NOMO-1 treated with DMSO at 0.1 percent for 48 hours (cell line): ENCODE measurements at regions not wholly inside any gene's neighbourhood (a gene's known extent, or its start where the extent isn't known, plus 50 kb on each side); places are given as distances from the start of the nearest gene placed in this dataset.
"Not testable (repeated sequence)": the region's sequence is repeated elsewhere in the genome, so short reads cannot be mapped to it uniquely, and the experiment has no call there.

Source experiments
- DNase-seq: peaks from one replicate; lab custom pipeline; 2025; ENCODE audit not compliant: unreplicated experiment; lab: John Stamatoyannopoulos, UW

GRCh38 chr13:83731113-83731512 lies 151.2 kb downstream of the SLITRK1 start:
- DNase-seq: no peak

- no peak for DNase-seq
Observed at GRCh38 chr13:83730674-83731073, 151.6 kb downstream of the SLITRK1 start.

DNA sequence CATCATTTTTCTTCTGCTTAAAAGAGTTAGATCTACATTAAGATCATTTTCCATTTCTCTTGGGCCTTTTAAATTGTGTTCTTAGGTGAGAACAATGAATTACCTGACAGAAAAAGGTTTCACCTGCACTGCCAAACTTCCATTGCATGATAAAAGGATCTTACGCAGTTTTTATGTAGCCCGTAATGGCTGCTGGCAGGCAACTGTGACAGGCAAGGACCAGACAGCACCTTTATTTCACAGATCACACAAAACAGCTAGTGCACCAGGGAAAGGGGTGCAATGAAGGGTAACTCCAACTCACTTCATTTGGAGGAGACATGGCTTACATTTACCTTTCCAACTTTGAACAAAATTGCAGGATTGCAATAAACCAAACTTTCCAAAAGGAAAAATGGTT lies 159.8 kb downstream of the SLITRK1 start:
- no peak for DNase-seq

DNA sequence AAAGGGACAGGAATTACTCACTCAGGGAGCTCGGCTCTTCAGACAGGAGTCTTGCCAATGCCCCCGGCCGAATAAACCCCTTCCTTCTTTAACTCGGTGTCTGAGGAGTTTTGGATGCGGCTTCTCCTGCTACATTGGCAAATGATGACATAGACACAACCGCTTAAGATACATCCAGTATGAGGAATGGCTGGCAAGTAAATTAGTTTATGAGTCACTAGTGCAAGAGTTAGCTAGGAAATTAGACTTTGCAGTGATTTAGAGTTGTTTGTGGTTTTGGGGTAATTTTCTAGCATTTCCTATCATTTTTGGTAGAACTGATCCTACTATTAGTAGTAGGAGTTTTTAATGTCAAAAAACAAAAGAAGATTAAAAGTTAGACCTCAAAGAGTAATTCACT lies 166.2 kb downstream of the SLITRK1 start:
- DNase-seq: no peak

DNA sequence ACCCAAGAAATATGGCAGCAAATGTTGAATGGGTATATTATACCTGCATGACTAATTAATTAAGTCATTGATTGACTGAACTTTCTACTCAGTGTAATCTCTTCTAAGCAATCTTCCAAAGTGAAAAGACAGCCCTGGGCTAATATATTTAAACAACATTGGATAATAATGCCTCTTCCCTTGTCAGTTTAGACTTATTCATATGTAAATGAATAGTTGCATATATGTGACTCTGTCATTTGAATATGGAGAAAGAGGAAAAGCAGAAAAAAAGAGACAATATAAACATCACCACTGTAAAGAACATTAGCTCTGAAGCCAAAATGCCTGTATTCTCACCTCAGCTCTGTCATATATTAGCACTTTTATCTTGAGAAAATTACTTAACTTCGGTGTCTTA lies 168.0 kb downstream of the SLITRK1 start:
- no peak for DNase-seq

- no peak for DNase-seq
Observed at GRCh38 chr13:83710133-83710515, 172.2 kb downstream of the SLITRK1 start.

DNA sequence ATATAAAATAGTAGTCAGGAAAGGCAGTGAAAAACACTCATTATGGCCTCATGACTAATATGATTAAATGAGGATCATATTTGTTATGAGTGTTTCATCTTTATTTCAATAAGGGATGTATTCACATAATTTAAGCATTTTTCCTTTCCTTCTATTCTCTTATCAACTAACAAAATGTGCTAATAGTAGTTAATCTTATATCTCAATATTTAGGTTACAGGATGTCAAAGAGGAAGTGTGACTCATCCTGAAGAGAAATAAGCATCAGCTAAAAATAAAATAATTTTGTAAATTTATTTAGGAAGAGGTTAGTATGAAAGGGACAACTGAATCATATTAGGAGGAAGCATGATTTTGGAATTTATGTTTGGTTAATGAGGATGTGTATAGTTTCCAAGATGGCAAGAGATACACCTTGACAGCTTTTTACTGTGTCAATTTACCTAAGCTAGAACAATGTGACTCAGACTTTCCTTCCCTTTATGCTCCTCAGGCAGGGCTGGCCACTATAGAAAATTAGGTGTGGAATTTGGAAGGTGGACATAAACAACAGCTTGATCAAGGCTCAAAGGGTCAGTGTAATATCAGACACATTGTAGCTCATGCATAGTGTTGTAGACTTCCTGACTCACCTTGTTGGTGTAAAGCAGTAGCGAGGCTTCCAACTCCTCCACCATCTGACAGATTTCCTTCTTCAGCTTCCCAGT lies 172.7 kb downstream of the SLITRK1 start:
- no peak for DNase-seq

GRCh38 chr13:83702021-83702420 lies 180.3 kb downstream of the SLITRK1 start:
- no peak for DNase-seq

DNA sequence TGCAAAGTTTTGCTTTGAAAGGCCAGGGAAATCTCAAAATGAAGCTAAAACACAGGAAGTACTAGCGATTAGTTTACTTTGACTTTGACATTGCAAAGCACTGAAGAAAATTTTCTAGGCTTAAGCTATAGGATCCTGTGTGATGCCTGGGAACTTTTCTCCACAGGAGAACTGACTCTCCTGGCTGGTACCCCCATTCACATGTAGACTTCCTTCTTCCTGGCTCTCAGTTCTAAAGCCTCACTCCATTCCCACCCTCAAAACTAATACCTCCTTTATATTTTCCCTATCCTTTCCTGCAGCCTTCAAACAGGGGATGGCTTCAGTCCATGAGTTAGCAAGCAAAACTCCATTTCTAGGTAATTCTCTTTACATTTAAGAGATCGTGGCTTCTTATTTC lies 189.5 kb downstream of the SLITRK1 start:
- no peak for DNase-seq

DNA sequence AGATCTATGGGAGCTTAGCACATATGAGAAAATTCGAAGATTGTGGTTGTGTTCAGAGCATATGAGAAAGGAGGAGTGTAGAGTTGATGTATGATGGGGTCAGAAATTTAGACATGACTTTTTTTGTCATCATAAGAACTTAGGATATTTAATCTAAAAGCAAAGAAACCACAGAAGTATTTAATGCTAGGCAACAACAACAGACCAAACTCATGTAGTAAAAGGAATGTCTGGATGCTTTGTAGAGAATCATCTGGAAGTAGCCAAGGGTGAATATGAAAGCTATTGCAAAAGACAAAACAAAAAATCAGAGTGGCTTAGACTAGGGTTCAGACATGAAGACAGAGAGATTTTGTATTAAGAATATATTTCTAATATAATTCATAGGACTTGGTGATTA lies 190.3 kb downstream of the SLITRK1 start:
- no peak for DNase-seq

DNA sequence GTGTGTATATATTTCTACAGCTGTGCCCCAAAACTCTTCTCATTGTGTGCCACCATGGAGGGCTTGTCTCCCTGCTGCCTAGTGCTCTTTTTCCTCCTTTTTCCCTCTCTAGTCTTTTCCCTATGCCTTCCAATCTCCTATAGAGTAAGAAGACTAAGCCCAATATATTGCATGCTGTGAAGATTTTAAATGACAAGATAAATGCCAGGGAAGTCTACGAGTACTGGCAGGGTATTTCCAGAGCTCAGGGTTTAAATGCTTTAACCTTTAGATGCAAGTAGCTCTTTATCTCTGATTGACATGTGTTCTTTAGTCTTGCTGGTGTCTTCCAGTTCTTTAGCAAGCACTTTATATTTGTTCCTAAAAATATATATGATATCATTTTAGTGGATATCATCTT lies 200.7 kb downstream of the SLITRK1 start:
- DNase-seq: no peak

DNA sequence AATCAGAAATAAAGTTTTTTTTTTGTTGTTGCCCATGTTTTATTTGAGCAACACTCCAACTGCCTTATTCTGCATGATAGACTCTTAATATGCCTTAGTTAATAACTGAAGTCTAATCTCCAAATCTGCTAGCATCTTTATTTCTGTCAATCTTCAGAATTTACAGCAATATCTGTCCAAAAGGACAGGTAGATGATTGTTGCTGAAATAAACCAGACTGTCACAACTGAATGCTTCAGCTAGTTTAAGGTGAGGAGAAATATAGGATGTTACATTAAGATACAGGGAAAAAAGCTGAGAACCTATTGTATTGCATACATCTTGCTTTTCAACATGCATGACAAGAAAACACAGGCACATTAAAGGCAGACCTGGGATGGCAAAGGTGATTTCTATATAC lies 204.3 kb downstream of the SLITRK1 start:
- DNase-seq: no peak

- DNase-seq: no peak
Observed at GRCh38 chr13:83672612-83673011, 209.7 kb downstream of the SLITRK1 start.

DNA sequence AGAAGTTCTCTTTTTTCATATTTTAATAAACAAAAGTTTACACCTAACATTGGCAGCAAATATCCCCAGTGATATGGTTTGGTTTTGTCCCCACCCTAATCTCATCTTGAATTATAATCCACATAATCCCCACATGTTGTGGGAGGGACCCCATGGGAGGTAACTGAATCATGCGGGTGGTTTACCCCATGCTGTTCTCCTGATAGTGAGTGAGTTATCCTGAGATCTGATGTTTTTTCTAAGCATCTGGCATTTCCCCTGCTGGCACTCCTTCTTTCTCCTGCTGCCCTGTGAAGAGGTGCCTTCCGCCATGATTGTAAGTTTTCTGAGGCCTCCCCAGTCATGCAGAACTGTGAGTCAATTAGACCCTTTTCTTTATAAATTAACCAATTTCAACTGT lies 214.7 kb downstream of the SLITRK1 start:
- DNase-seq: no peak

GRCh38 chr13:83666141-83666540 lies 216.1 kb downstream of the SLITRK1 start:
- DNase-seq: no peak

- DNase-seq: no peak
Observed at GRCh38 chr13:83657281-83657680, 225.0 kb downstream of the SLITRK1 start.

DNA sequence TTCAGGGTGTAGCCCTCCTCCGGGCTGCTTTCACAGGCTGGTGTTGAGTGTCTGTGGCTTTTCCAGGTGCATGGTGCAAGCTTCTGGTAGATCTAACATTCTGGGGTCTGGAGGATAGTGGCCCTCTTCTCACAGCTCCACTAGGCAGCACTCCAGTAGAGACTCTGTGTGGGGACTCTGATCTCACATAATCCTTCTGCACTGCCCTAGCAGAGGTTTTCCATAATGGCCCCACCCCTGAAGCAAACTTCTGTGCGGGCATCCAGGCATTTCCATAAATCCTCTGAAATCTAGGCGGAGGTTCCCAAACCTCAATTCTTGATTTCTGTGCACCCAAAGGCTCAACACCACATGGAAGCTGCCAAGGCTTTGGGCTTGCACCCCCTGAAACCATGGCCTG lies 239.7 kb downstream of the SLITRK1 start:
- DNase-seq: not testable (repeated sequence)

DNA sequence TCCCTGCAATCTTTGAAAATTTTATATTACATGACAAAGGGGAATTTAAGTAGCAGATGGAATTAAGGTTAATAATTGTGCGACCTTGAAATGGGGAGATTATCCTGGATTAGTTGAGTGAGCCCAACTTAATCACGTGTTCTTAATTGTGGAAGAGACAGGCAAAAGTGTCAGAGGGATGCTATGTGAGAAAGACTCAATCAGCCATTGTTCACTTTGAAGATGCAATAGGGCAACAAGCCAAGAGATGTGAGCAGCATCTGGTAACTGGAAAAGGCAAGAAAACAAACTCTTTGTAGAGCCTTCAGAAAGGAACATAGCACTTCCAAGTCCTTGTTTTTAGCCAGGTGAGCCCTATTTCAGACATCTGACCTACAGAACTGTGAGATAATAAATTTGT lies 247.7 kb downstream of the SLITRK1 start:
- no peak for DNase-seq

GRCh38 chr13:83633746-83634145 lies 248.5 kb downstream of the SLITRK1 start:
- DNase-seq: no peak

GRCh38 chr13:83622422-83622784 lies 259.9 kb downstream of the SLITRK1 start:
- no peak for DNase-seq

DNA sequence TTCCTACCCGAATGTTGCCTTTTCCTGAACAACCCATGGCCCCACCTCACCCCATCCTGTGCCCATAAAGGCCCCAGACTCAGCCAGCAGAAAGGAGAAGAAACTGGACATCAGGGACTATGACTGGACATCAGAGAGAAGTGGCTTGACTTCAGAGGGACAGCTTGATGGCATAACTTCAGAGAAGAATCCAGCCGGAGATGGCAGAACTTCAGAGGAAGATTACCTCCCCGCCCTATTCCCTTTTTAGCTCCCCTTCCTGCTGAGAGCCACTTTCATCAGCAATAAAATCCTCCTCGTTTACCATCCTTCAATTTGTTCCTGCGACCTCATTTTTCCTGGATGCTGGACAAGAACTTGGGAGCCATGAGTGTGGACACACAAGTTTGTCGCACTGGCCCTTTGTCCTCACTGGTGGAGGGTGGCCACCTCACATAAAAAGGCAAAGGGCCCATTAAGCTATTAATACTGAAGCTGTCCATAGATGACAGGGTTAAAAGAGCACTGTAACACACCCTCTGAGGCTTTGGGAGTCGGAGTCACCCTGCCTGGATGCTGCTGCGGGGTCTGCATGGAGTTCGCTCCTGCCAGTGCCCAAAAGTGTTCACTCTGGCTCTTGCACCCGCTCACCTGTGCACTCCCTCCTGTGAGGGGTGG lies 260.4 kb downstream of the SLITRK1 start:
- DNase-seq: no peak

DNA sequence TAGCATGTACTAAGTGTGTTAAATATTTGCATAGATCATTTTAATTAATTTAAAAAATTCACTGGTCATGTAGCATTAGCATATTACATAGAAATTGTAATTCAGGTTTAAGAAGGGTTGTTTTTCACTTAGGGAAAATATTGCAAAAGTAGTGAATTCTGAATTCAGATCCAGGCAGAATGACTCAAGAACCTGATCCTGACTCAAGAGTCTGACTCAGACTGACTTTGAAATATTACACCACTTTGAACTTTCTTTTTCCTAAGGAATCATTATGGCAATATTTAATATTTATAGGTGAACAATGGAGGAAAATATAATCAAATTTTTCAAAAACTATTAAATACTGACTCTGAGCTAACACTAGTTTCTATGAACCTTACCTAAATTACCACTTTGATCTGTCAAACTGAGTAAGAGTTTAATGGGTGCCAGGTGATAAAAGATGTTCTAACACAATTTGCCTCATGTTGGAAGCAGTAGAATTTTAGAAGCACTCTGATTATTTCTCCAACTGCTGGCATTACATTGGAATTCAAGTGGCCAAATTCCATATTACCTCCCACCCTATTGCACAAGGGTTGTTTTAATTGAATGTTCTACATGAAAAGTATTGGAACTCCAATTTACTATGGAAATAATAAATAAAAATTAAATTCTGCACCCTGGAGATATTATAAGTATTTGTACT lies 261.6 kb downstream of the SLITRK1 start:
- no peak for DNase-seq
